NT2/D1 (cell line): ENCODE measurements at regions not wholly inside any gene's neighbourhood (a gene's known extent, or its start where the extent isn't known, plus 50 kb on each side); places are given as distances from the start of the nearest gene placed in this dataset.

ENCODE experiments used
- YY1 ChIP-seq: IDR thresholded peaks from 2 replicates; pipeline ENCODE4 v1.6.1; 2011; ENCODE audit not compliant: insufficient read length, insufficient read depth
- ZNF274 ChIP-seq: IDR thresholded peaks from 2 replicates; pipeline ENCODE4 v1.6.1; 2011; ENCODE audit warnings: mild to moderate bottlenecking, low read depth, low read length

- TF ChIP-seq YY1 (no peak), ZNF274 (no peak)
Observed at GRCh38 chr2:181806039-181806392, 85.5 kb upstream of the ITPRID2 start.
